SK-N-SH (cell line): ENCODE measurements at regions not wholly inside any gene's neighbourhood (a gene's known extent, or its start where the extent isn't known, plus 50 kb on each side); places are given as distances from the start of the nearest gene placed in this dataset.

Experiments used
- CTCF ChIA-PET: fragments of 300-600, 350-600 bp; formaldehyde crosslinking; extraction: SDS; loops from one replicate; lab custom pipeline; 2021; lab: Yijun Ruan, JAX
- POLR2A ChIA-PET: fragments of 350-600 bp; sonication (Branson Sonifier 250); formaldehyde crosslinking; extraction: SDS; loops from one replicate; lab custom pipeline; 2020; ENCODE audit warnings: antibody characterized with exemption, inconsistent platforms; lab: Yijun Ruan, JAX
- DNase-seq: peaks from one replicate; pipeline ENCODE4 v3.0.0; 2012
- H2AFZ ChIP-seq: fragments of 200-600 bp; sonication (generic); 2 replicates; pipeline ENCODE4 v1.8.1; 2016; ENCODE audit warnings: antibody characterized with exemption, mild to moderate bottlenecking, low read depth
- H3F3A ChIP-seq: fragments of 200-600 bp; sonication (generic); replicated peaks from 2 replicates; pipeline ENCODE3; 2016; ENCODE audit warnings: antibody characterized with exemption, mild to moderate bottlenecking; ENCODE audit not compliant: insufficient read depth
- H3K27ac ChIP-seq, 2 experiments: fragments of 200-500 bp in 1 of 2; fragments of 200-600 bp in 1 of 2; sonication (Bioruptor generic) in 1 of 2; sonication (generic), shearing (Covaris generic) in 1 of 2; 2 replicates each; pipeline versions ENCODE4 v1.5.1 to v1.6.1; 2014 to 2016; ENCODE audit warnings: low read depth in 2 of 2, inconsistent platforms in 1 of 2, low read length in 1 of 2, mild to moderate bottlenecking in 1 of 2, mixed read lengths in 1 of 2
- H3K27me3 ChIP-seq: fragments of 200-600 bp; sonication (generic), shearing (Covaris generic); 2 replicates; pipeline ENCODE4 v1.6.1; 2016; ENCODE audit warnings: mixed run types; ENCODE audit not compliant: insufficient read depth
- H3K36me3 ChIP-seq, 2 experiments: fragments of 200-500 bp in 1 of 2; fragments of 200-600 bp in 1 of 2; sonication (Bioruptor generic) in 1 of 2; sonication (generic) in 1 of 2; replicated peaks in 1 of 2; 2 replicates each; pipeline versions ENCODE3 to v1.5.1; 2014 to 2016; ENCODE audit warnings: low read length in 1 of 2, mild to moderate bottlenecking in 1 of 2; ENCODE audit not compliant: insufficient read depth in 2 of 2, control insufficient read depth in 1 of 2
- H3K4me1 ChIP-seq, 2 experiments: fragments of 200-500 bp in 1 of 2; fragments of 200-600 bp in 1 of 2; sonication (Bioruptor generic) in 1 of 2; sonication (generic), shearing (Covaris generic) in 1 of 2; 2 replicates each; pipeline versions ENCODE4 v1.5.1 to v1.6.1; 2014 to 2016; ENCODE audit warnings: low read depth in 1 of 2, low read length in 1 of 2, mixed run types in 1 of 2; ENCODE audit not compliant: insufficient read depth in 2 of 2, control insufficient read depth in 1 of 2
- H3K4me2 ChIP-seq: fragments of 200-600 bp; sonication (generic), shearing (Covaris generic); 2 replicates; pipeline ENCODE4 v1.6.1; 2017; ENCODE audit warnings: mixed run types
- H3K4me3 ChIP-seq, 2 experiments: fragments of 200-500 bp in 1 of 2; fragments of 200-600 bp in 1 of 2; sonication (Bioruptor generic) in 1 of 2; sonication (generic), shearing (Covaris generic) in 1 of 2; 2 replicates each; pipeline versions ENCODE4 v1.5.1 to v1.8.1; 2014 to 2016; ENCODE audit warnings: low read depth in 2 of 2, inconsistent platforms in 1 of 2, low read length in 1 of 2, mild to moderate bottlenecking in 1 of 2, mixed read lengths in 1 of 2, moderate library complexity in 1 of 2
- H3K79me2 ChIP-seq: fragments of 200-600 bp; sonication (generic); 2 replicates; pipeline ENCODE4 v1.8.1; 2017; ENCODE audit warnings: mild to moderate bottlenecking; ENCODE audit not compliant: insufficient read depth
- H3K9ac ChIP-seq: fragments of 200-600 bp; sonication (generic); 2 replicates; pipeline ENCODE4 v1.6.1; 2017; ENCODE audit warnings: mixed run types
- H3K9me2 ChIP-seq: fragments of 200-600 bp; sonication (generic); 2 replicates; pipeline ENCODE4 v1.6.1; 2017; ENCODE audit warnings: mixed run types
- H3K9me3 ChIP-seq: fragments of 200-600 bp; sonication (generic); 2 replicates; pipeline ENCODE4 v1.6.1; 2017; ENCODE audit warnings: mixed run types, mild to moderate bottlenecking, moderate library complexity
- H4K20me1 ChIP-seq: fragments of 200-600 bp; sonication (generic); 2 replicates; pipeline ENCODE4 v1.6.1; 2017; ENCODE audit warnings: mild to moderate bottlenecking, mixed run types; ENCODE audit not compliant: insufficient read depth
- MAX ChIP-seq: IDR thresholded peaks from 2 replicates; pipeline ENCODE4 v1.4.0; 2012; ENCODE audit warnings: low read depth
- MEF2A ChIP-seq: IDR thresholded peaks from 2 replicates; pipeline ENCODE4 v1.4.0; 2012; ENCODE audit warnings: low read depth, borderline replicate concordance
- MXI1 ChIP-seq: IDR thresholded peaks from 2 replicates; pipeline ENCODE4 v1.6.1; 2012; ENCODE audit warnings: mild to moderate bottlenecking, low read depth, low read length, improper control_type of control experiment
- NFIC ChIP-seq: IDR thresholded peaks from 2 replicates; pipeline ENCODE4 v1.4.0; 2012; ENCODE audit warnings: borderline replicate concordance
- POLR2AphosphoS5 ChIP-seq: IDR thresholded peaks from 2 replicates; pipeline ENCODE4 v1.6.1; 2012; ENCODE audit warnings: low read depth, low read length
- REST ChIP-seq: IDR thresholded peaks from 2 replicates; pipeline ENCODE4 v1.6.1; 2012; ENCODE audit warnings: mild to moderate bottlenecking, low read depth, low read length, moderate library complexity
- RXRA ChIP-seq: IDR thresholded peaks from 2 replicates; pipeline ENCODE4 v1.4.0; 2012; ENCODE audit warnings: low read depth, mild to moderate bottlenecking, borderline replicate concordance
- TAF1 ChIP-seq: IDR thresholded peaks from 2 replicates; pipeline ENCODE4 v1.6.1; 2012; ENCODE audit warnings: low read depth, mild to moderate bottlenecking, low read length, moderate library complexity, borderline replicate concordance
- TCF12 ChIP-seq: IDR thresholded peaks from 2 replicates; pipeline ENCODE4 v1.4.0; 2012
- YY1 ChIP-seq: IDR thresholded peaks from 2 replicates; pipeline ENCODE4 v1.4.0; 2012; ENCODE audit warnings: low read depth, mild to moderate bottlenecking
- WGBS: methylation state at CpG from one replicate; pipeline ENCODE4 v1.1.6; 2017; ENCODE audit warnings: low lambda C conversion rate; 5-methylcytosine and 5-hydroxymethylcytosine counted together
- TF ChIP-seq, protein P1 (sequence below): IDR thresholded peaks from 2 replicates; pipeline ENCODE4 v1.4.0; 2012; ENCODE audit warnings: low read depth, borderline replicate concordance
- TF ChIP-seq, protein P2 (sequence below): fragments of 150-350 bp; IDR thresholded peaks from 2 replicates; pipeline ENCODE4 v1.6.1; 2017; ENCODE audit warnings: antibody characterized with exemption, low read length, low read depth, borderline replicate concordance
- TF ChIP-seq, protein P3 (sequence below): fragments of 200-600 bp; sonication (generic); IDR thresholded peaks from 2 replicates; pipeline ENCODE4 v1.6.1; 2017; ENCODE audit warnings: antibody characterized with exemption, mild to moderate bottlenecking, moderate library complexity

GRCh38 chr11:131290185-131290584, 80.2 kb upstream of the NTM start:
- Histone ChIP-seq H3K27me3 (no peaks in the 10 kb centered on the region), H3F3A (no peaks in the 10 kb centered on the region), H3K9ac (no peak overlapping the region), H3K36me3 (no peaks in the 10 kb centered on the region), H3K4me3 (no peak overlapping the region), H3K4me1 (no peaks in the 10 kb centered on the region), H3K9me2 (no peaks in the 10 kb centered on the region), H3K79me2 (no peaks in the 10 kb centered on the region), H3K4me2 (no peak overlapping the region), H3K9me3 (peaks cover 11% of the 10 kb centered on the region), H3K27ac (no peak overlapping the region), H4K20me1 (no peaks in the 10 kb centered on the region), H2AFZ (no peak overlapping the region)
- CTCF ChIA-PET: no interaction called here
- POLR2A ChIA-PET: no interaction called here
- TF ChIP-seq YY1 (no peak), MAX (no peak), POLR2AphosphoS5 (no peak), NFIC (no peak), TAF1 (no peak)
- WGBS: 21% methylated on average over 3 of the region's 3 CpGs
- no peak for DNase-seq

GRCh38 chr11:131295986-131296385, 74.4 kb upstream of the NTM start:
- no peaks in the 10 kb centered on the region for H3K9me2 ChIP-seq
- no peak overlapping the region for H3K27ac ChIP-seq
- H3K79me2 ChIP-seq: no peaks in the 10 kb centered on the region
- H3K9me3 ChIP-seq: no peaks in the 10 kb centered on the region
- ChIA-PET CTCF (interaction anchor here (0.6 to 1.2 kb wide), 2 partner anchors 10 to 378 kb away, joined by 3 to 4 read pairs; no protein-coding TSS in a partner anchor), POLR2A (no interaction called here)
- no peak overlapping the region for H2AFZ ChIP-seq
- H3K27me3 ChIP-seq: no peaks in the 10 kb centered on the region
- no peaks in the 10 kb centered on the region for H3K36me3 ChIP-seq
- no peak overlapping the region for H3K4me2 ChIP-seq
- no peak for DNase-seq
- no peak overlapping the region for H3K9ac ChIP-seq
- no peaks in the 10 kb centered on the region for H3F3A ChIP-seq
- no peaks in the 10 kb centered on the region for H4K20me1 ChIP-seq
- no peak overlapping the region for H3K4me3 ChIP-seq
- TF ChIP-seq REST: no peak
- TF ChIP-seq, protein P1, sequence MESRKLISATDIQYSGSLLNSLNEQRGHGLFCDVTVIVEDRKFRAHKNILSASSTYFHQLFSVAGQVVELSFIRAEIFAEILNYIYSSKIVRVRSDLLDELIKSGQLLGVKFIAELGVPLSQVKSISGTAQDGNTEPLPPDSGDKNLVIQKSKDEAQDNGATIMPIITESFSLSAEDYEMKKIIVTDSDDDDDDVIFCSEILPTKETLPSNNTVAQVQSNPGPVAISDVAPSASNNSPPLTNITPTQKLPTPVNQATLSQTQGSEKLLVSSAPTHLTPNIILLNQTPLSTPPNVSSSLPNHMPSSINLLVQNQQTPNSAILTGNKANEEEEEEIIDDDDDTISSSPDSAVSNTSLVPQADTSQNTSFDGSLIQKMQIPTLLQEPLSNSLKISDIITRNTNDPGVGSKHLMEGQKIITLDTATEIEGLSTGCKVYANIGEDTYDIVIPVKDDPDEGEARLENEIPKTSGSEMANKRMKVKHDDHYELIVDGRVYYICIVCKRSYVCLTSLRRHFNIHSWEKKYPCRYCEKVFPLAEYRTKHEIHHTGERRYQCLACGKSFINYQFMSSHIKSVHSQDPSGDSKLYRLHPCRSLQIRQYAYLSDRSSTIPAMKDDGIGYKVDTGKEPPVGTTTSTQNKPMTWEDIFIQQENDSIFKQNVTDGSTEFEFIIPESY: no peak
- no peak for TF ChIP-seq TCF12
- no peak for TF ChIP-seq MEF2A
- TF ChIP-seq, protein P2, sequence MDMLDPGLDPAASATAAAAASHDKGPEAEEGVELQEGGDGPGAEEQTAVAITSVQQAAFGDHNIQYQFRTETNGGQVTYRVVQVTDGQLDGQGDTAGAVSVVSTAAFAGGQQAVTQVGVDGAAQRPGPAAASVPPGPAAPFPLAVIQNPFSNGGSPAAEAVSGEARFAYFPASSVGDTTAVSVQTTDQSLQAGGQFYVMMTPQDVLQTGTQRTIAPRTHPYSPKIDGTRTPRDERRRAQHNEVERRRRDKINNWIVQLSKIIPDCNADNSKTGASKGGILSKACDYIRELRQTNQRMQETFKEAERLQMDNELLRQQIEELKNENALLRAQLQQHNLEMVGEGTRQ: no peak
- TF ChIP-seq MXI1: no peak
- TF ChIP-seq RXRA: no peak
- TF ChIP-seq, protein P3, sequence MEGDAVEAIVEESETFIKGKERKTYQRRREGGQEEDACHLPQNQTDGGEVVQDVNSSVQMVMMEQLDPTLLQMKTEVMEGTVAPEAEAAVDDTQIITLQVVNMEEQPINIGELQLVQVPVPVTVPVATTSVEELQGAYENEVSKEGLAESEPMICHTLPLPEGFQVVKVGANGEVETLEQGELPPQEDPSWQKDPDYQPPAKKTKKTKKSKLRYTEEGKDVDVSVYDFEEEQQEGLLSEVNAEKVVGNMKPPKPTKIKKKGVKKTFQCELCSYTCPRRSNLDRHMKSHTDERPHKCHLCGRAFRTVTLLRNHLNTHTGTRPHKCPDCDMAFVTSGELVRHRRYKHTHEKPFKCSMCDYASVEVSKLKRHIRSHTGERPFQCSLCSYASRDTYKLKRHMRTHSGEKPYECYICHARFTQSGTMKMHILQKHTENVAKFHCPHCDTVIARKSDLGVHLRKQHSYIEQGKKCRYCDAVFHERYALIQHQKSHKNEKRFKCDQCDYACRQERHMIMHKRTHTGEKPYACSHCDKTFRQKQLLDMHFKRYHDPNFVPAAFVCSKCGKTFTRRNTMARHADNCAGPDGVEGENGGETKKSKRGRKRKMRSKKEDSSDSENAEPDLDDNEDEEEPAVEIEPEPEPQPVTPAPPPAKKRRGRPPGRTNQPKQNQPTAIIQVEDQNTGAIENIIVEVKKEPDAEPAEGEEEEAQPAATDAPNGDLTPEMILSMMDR: no peak
- TF ChIP-seq, all 33 proteins: peak for 0
- H3K4me1 ChIP-seq: peaks cover 0 to 15% of the 10 kb centered on the region in 2 experiments; a peak in 2 of 4 replicates
- WGBS: 12% methylated on average over 5 of the region's 5 CpGs
